Gastrocnemius medialis (tissue), 4 donors: ENCODE measurements at regions not wholly inside any gene's neighbourhood (a gene's known extent, or its start where the extent isn't known, plus 50 kb on each side); places are given as distances from the start of the nearest gene placed in this dataset.
"Not testable (repeated sequence)": the region's sequence is repeated elsewhere in the genome, so short reads cannot be mapped to it uniquely, and the experiment has no call there.

Experiments used
- ATAC-seq, 2 donors: fragments of 150-250 bp; one replicate each; pipeline ENCODE4 v1.9.1; 2016
- DNase-seq, 2 donors: peaks; one replicate each; pipeline ENCODE4 v3.0.0-alpha.2; 2019
- H3K27ac ChIP-seq, 4 donors: fragments of 200-600 bp; sonication (generic); 1 replicate in 1 of 4; 2 replicates in 3 of 4; pipeline ENCODE4 v1.5.1; 2016 to 2018; ENCODE audit warnings: mild to moderate bottlenecking in 2 of 4, moderate library complexity in 1 of 4
- H3K27me3 ChIP-seq, 3 donors: fragments of 200-600 bp; sonication (generic) in 2 of 3; 1 replicate in 1 of 3; 2 replicates in 2 of 3; pipeline versions ENCODE4 v1.5.1 to v1.6.0; 2016 to 2019; ENCODE audit warnings: mild to moderate bottlenecking in 1 of 3, moderate library complexity in 1 of 3
- H3K36me3 ChIP-seq, 2 donors: fragments of 200-600 bp; sonication (generic) in 1 of 2; one replicate each; pipeline ENCODE4 v1.5.1; 2017 to 2018
- H3K4me1 ChIP-seq, 2 donors: fragments of 200-600 bp; sonication (generic) in 1 of 2; one replicate each; pipeline ENCODE4 v1.5.1; 2016 to 2017; ENCODE audit warnings: mild to moderate bottlenecking in 2 of 2
- H3K4me3 ChIP-seq, 4 donors: fragments of 200-600 bp; sonication (generic) in 3 of 4; 1 replicate in 1 of 4; 2 replicates in 3 of 4; pipeline ENCODE4 v1.5.1; 2016 to 2019; ENCODE audit warnings: mild to moderate bottlenecking in 2 of 4
- H3K9me3 ChIP-seq, 3 donors: fragments of 200-600 bp; sonication (generic) in 2 of 3; 1 replicate in 1 of 3; 2 replicates in 2 of 3; pipeline ENCODE4 v1.5.1; 2016 to 2019
- in situ Hi-C, 4 donors: fragments of 200-750 bp; cut with MboI; loops; one replicate each; pipeline versions ENCODE4 v1.15.0 to v1.8.0; 2017; ENCODE audit warnings: low sequenced_read_pairs in 4 of 4
- intact Hi-C: fragments of 100-400 bp; cut with DNase I; formaldehyde crosslinking; loops from one replicate; pipeline ENCODE4 v1.15.1; 2023; ENCODE audit warnings: low total_unique reads

- intact Hi-C loops, in situ Hi-C loops, ATAC-seq: not testable (repeated sequence)
These were observed 150.6 kb upstream of the ANKRD20A1 start for GRCh38 chr9:67708109-67708508.

GRCh38 chr9:67711429-67711828 lies 147.3 kb upstream of the ANKRD20A1 start:
- DNase-seq, H3K27ac ChIP-seq, ATAC-seq, H3K4me1 ChIP-seq, H3K9me3 ChIP-seq, H3K4me3 ChIP-seq, H3K27me3 ChIP-seq, intact Hi-C loops, in situ Hi-C loops, H3K36me3 ChIP-seq: not testable (repeated sequence)

More at GRCh38 chr9:67708109-67708508, 150.6 kb upstream of the ANKRD20A1 start:
- H3K36me3 ChIP-seq, H3K27ac ChIP-seq, DNase-seq, H3K9me3 ChIP-seq, H3K4me1 ChIP-seq, H3K4me3 ChIP-seq, H3K27me3 ChIP-seq: not testable (repeated sequence)

GRCh38 chr9:67711931-67712330 lies 146.8 kb upstream of the ANKRD20A1 start:
- H3K36me3 ChIP-seq, H3K9me3 ChIP-seq, H3K4me1 ChIP-seq, in situ Hi-C loops, H3K27me3 ChIP-seq, H3K27ac ChIP-seq, ATAC-seq, H3K4me3 ChIP-seq, intact Hi-C loops, DNase-seq: not testable (repeated sequence)

- DNase-seq, H3K4me3 ChIP-seq, H3K36me3 ChIP-seq, ATAC-seq, H3K27ac ChIP-seq, in situ Hi-C loops, H3K27me3 ChIP-seq, H3K4me1 ChIP-seq, H3K9me3 ChIP-seq, intact Hi-C loops: not testable (repeated sequence)
These were observed 145.8 kb upstream of the ANKRD20A1 start for GRCh38 chr9:67712956-67713355.

GRCh38 chr9:67717830-67718388 lies 140.8 kb upstream of the ANKRD20A1 start:
- H3K9me3 ChIP-seq, H3K36me3 ChIP-seq, intact Hi-C loops, in situ Hi-C loops, H3K27ac ChIP-seq, ATAC-seq, H3K4me3 ChIP-seq, H3K27me3 ChIP-seq, H3K4me1 ChIP-seq: not testable (repeated sequence)
- DNase-seq: peak; percentile 1 to 9

GRCh38 chr9:67720491-67720890 lies 138.2 kb upstream of the ANKRD20A1 start:
- H3K27ac ChIP-seq, in situ Hi-C loops, ATAC-seq, H3K9me3 ChIP-seq, H3K36me3 ChIP-seq, H3K4me3 ChIP-seq, H3K4me1 ChIP-seq, H3K27me3 ChIP-seq, intact Hi-C loops: not testable (repeated sequence)
- peak in 1 of 2 donors; percentile 1 for DNase-seq

GRCh38 chr9:67722460-67723090 lies 136.2 kb upstream of the ANKRD20A1 start:
- H3K36me3 ChIP-seq, H3K27me3 ChIP-seq, H3K4me1 ChIP-seq, H3K9me3 ChIP-seq, intact Hi-C loops, DNase-seq, H3K4me3 ChIP-seq, H3K27ac ChIP-seq, in situ Hi-C loops: not testable (repeated sequence)
- ATAC-seq: peak; percentile 80 to 86

GRCh38 chr9:67723185-67723584 lies 135.5 kb upstream of the ANKRD20A1 start:
- peak; percentile 51 to 58 for ATAC-seq
- H3K9me3 ChIP-seq, in situ Hi-C loops, H3K36me3 ChIP-seq, H3K4me1 ChIP-seq, intact Hi-C loops, DNase-seq, H3K27me3 ChIP-seq: not testable (repeated sequence)
- Histone ChIP-seq H3K27ac (peak overlapping the region; percentile 43 to 68 (median 62)), H3K4me3 (peak overlapping the region; percentile 38 to 57 (median 48))

- intact Hi-C loops, H3K27me3 ChIP-seq, H3K27ac ChIP-seq, ATAC-seq, H3K9me3 ChIP-seq, in situ Hi-C loops, H3K36me3 ChIP-seq, H3K4me1 ChIP-seq: not testable (repeated sequence)
- peak in 1 of 2 donors; percentile 1 for DNase-seq
- H3K4me3 ChIP-seq: peak overlapping the region in 1 of 4 donors; percentile 39
These were observed 133.8 kb upstream of the ANKRD20A1 start for GRCh38 chr9:67724885-67725284.

- H3K27me3 ChIP-seq, H3K9me3 ChIP-seq, DNase-seq, in situ Hi-C loops, H3K36me3 ChIP-seq, H3K4me1 ChIP-seq, intact Hi-C loops, H3K27ac ChIP-seq: not testable (repeated sequence)
- H3K4me3 ChIP-seq: peak overlapping the region in 3 of 4 donors; percentile 42 to 47 (median 43)
- peak; percentile 41 to 56 for ATAC-seq
These were observed 132.3 kb upstream of the ANKRD20A1 start for GRCh38 chr9:67726213-67726988.

- H3K4me1 ChIP-seq, in situ Hi-C loops, DNase-seq, H3K27ac ChIP-seq, H3K27me3 ChIP-seq, intact Hi-C loops, ATAC-seq, H3K9me3 ChIP-seq, H3K4me3 ChIP-seq, H3K36me3 ChIP-seq: not testable (repeated sequence)
These were observed 95.6 kb upstream of the ANKRD20A1 start for GRCh38 chr9:67763133-67763532.

GRCh38 chr9:67771807-67772206 lies 86.9 kb upstream of the ANKRD20A1 start:
- in situ Hi-C loops, H3K27me3 ChIP-seq, H3K4me3 ChIP-seq, H3K4me1 ChIP-seq, intact Hi-C loops, H3K9me3 ChIP-seq, H3K36me3 ChIP-seq, H3K27ac ChIP-seq, ATAC-seq, DNase-seq: not testable (repeated sequence)
